ENCODE measurements at regions not wholly inside any gene's neighbourhood (a gene's known extent, or its start where the extent isn't known, plus 50 kb on each side); places are given as distances from the start of the nearest gene placed in this dataset.

DNA sequence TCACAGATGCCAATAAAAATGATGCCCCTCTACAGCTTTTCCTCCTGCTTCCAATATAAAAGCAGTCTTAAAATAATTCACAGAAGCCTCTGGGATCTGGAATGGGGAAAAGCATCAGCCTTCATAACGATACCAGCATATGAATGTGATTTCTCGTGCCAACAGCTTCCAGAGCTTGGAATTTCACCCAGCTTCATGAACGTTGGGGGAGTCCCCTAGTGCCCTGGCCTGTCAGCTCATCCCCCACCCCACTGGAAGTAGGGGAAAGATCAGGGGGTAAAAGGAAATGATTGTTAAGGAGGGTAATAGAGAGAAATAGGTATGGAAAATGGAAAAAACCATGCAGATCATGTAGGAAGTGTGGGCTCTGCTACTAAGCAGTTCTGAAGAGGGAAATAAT, 253.6 kb downstream of the INHBA start:
- Mint-ChIP-seq H3K9me3 (no peaks in the 10 kb centered on the region), H3K27ac (ENCODE audit: unreplicated experiment) (no peak overlapping the region), H3K4me3 (no peak overlapping the region), H3K4me1 (peaks cover 21% of the 10 kb centered on the region), H3K27me3 (ENCODE audit: low read depth) (no peaks in the 10 kb centered on the region), H3K36me3 (ENCODE audit: low read depth) (no peaks in the 10 kb centered on the region)
- TF ChIP-seq, protein P1, sequence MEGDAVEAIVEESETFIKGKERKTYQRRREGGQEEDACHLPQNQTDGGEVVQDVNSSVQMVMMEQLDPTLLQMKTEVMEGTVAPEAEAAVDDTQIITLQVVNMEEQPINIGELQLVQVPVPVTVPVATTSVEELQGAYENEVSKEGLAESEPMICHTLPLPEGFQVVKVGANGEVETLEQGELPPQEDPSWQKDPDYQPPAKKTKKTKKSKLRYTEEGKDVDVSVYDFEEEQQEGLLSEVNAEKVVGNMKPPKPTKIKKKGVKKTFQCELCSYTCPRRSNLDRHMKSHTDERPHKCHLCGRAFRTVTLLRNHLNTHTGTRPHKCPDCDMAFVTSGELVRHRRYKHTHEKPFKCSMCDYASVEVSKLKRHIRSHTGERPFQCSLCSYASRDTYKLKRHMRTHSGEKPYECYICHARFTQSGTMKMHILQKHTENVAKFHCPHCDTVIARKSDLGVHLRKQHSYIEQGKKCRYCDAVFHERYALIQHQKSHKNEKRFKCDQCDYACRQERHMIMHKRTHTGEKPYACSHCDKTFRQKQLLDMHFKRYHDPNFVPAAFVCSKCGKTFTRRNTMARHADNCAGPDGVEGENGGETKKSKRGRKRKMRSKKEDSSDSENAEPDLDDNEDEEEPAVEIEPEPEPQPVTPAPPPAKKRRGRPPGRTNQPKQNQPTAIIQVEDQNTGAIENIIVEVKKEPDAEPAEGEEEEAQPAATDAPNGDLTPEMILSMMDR (conservative IDR thresholded peaks at IDR 0.05): no peak
- DNase-seq (ENCODE audit: low read depth, low spot score): no peak

DNA sequence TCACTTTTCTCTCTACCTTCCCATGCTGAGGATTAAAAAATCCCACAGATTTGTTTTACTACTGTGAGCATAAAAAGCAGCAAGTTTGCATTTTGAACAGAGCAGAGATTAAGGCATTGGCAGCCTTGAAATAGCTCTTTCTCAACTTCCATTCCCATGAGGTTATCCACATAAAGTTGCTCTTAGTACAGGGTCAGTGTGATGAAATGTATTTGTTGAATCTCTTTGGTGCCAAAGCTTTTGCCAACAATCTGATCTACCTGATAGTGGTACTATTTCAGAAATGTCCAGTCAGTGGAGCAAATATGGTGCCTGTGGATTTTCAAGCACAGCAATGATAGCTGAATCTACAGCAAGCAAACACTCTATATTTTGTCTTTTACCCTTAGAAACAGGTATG, 254.8 kb downstream of the INHBA start:
- no peaks in the 10 kb centered on the region for H3K9me3 Mint-ChIP-seq

DNA sequence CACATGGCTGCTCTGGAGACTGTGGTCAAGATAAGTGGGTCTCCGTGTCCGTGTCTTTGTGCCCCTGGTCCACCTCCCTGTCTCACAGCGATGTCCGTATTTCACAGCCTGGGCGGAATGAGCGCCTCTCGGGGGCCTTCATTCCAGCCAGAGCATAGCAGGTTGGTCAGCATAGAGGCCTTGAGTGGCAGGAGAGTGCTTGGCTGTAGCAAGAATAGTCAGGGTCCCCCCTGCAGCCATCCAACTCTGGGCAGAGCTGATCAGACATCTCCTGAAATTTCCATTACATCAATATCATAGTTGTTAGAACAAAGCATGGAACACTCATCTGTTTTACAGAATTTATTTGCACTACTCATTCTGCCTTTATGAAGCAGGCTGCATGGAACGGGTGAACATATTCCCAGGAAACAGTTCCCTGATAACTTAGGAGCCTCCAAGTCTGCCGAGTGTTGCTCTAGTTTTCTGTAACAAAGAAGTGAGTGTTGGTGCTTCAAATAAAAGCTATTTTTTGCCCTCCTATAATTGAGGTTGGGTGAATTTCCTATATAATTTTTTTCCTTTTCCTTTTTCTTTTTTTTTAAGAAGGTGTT, 255.3 kb downstream of the INHBA start:
- Mint-ChIP-seq H3K27ac (ENCODE audit: unreplicated experiment) (no peak overlapping the region), H3K36me3 (ENCODE audit: low read depth) (no peaks in the 10 kb centered on the region), H3K4me1 (peaks cover 21% of the 10 kb centered on the region), H3K9me3 (no peaks in the 10 kb centered on the region), H3K4me3 (no peak overlapping the region), H3K27me3 (ENCODE audit: low read depth) (no peaks in the 10 kb centered on the region)
- TF ChIP-seq, protein P1 (conservative IDR thresholded peaks at IDR 0.05): no peak
- DNase-seq (ENCODE audit: low read depth, low spot score): no peak

More for the DNA sequence above, 254.8 kb downstream of the INHBA start:
- TF ChIP-seq, protein P1 (conservative IDR thresholded peaks at IDR 0.05): no peak
- H3K4me3 Mint-ChIP-seq: no peak overlapping the region
- no peaks in the 10 kb centered on the region for H3K27me3 Mint-ChIP-seq (ENCODE audit: low read depth)
- no peak for DNase-seq (ENCODE audit: low read depth, low spot score)
- no peaks in the 10 kb centered on the region for H3K36me3 Mint-ChIP-seq (ENCODE audit: low read depth)
- peaks cover 21% of the 10 kb centered on the region for H3K4me1 Mint-ChIP-seq
- no peak overlapping the region for H3K27ac Mint-ChIP-seq (ENCODE audit: unreplicated experiment)

DNA sequence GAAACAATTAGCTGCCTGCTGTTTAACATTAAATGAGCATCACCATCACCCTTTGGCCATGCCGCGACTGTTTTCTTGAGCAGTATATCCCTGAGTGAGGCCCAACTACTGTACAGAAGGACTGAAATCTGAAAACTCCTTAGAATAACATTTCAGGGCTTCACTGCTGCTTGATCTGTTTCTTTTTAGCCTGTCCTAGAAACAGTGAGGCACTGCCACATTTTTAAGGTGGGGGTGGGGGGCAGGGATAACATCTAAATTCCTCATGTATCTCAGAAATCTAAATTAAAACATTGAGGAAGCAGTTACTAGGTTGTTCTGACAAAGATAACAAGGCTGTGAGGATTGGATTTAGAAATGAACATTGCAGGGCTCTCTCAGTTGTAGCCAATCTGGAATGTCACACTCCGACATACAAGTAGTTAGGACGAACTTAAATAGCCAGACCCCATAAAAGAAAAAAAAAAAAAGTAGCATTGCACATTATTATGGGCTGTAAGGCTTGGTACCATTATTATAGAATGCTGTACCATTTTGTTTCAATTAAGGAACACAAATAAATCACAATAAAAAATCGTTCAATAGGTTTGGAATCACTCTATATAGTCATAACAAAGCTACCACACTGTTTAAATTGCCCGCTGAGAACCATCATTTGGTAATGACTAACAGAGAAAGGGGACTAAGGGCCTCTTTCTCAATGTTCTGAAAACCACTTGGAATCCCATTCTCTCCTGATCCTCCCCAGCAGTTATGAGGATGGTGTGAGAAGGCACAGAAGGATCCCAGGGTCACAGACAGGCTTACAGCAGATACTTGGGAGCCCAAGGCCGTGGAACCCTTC, 256.1 kb downstream of the INHBA start:
- TF ChIP-seq, protein P1 (conservative IDR thresholded peaks at IDR 0.05): no peak

DNA sequence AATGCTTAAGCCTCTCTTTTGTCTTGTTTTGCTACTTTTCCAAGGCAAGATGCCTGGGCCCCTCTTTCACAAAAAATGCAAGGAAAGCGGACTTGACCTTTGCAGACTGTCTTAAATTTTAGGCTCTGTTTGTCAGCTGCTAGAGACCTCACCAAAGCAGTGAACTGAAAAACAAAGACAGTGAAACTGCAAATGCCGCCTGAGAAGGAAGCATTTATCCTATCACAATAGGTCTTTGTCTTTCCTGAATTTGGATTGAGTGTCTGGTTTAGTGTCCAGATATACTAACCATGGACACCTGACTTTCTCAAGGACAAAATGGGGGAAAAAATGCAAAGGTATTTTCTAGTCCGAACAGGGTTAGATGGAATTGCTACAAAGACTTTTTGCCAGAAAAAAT, 256.9 kb downstream of the INHBA start:
- no peak for DNase-seq (ENCODE audit: low read depth, low spot score)

More for the DNA sequence above, 256.1 kb downstream of the INHBA start:
- H3K27me3 Mint-ChIP-seq (ENCODE audit: low read depth): no peaks in the 10 kb centered on the region
- peaks cover 21% of the 10 kb centered on the region for H3K4me1 Mint-ChIP-seq
- no peak for DNase-seq (ENCODE audit: low read depth, low spot score)
- H3K4me3 Mint-ChIP-seq: no peak overlapping the region
- H3K9me3 Mint-ChIP-seq: peaks cover 3% of the 10 kb centered on the region
- H3K36me3 Mint-ChIP-seq (ENCODE audit: low read depth): no peaks in the 10 kb centered on the region
- H3K27ac Mint-ChIP-seq (ENCODE audit: unreplicated experiment): no peak overlapping the region

More for the DNA sequence above, 256.9 kb downstream of the INHBA start:
- Mint-ChIP-seq H3K36me3 (ENCODE audit: low read depth) (no peaks in the 10 kb centered on the region), H3K9me3 (peaks cover 3% of the 10 kb centered on the region), H3K4me1 (peaks cover 21% of the 10 kb centered on the region), H3K27ac (ENCODE audit: unreplicated experiment) (no peak overlapping the region), H3K4me3 (no peak overlapping the region), H3K27me3 (ENCODE audit: low read depth) (no peaks in the 10 kb centered on the region)
- TF ChIP-seq, protein P1 (conservative IDR thresholded peaks at IDR 0.05): no peak

Measured in neural crest cell (in vitro differentiated cells).